K562 (cell line): ENCODE measurements at regions not wholly inside any gene's neighbourhood (a gene's known extent, or its start where the extent isn't known, plus 50 kb on each side); places are given as distances from the start of the nearest gene placed in this dataset.

Experiments
- HDAC3 ChIP-seq: fragments of 450-650 bp; IDR thresholded peaks from 2 replicates; pipeline ENCODE4 v1.6.1; 2018; ENCODE audit warnings: borderline replicate concordance, mild to moderate bottlenecking, moderate library complexity; ENCODE audit not compliant: partially characterized antibody
- ZBTB1 ChIP-seq: sonication (generic); formaldehyde crosslinking; IDR thresholded peaks from 2 replicates; pipeline ENCODE4 v1.8.1; 2023; ENCODE audit warnings: missing genetic modification reagents, low read depth, mild to moderate bottlenecking, borderline replicate concordance

DNA sequence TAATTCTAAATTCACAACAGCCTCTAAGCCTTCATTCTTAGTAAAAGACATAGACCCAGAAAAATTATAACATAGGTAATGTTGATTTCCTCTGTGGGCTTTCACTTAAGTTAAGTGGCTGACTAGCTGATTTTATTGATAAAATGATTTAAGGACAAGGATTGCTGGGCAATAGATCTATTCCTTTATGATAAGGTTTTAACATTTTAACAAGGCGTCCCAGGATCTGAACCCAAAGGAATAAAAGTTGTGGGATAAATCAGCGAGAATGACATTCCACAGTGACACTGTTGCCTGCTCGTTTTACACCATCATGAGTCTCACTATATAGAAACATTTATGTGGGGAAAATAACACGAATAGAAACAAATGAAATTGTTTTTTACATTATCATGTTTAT is 1151.0 kb downstream of the ZPLD1 start:
- TF ChIP-seq HDAC3 (no peak), ZBTB1 (CRISPR knock-in tag) (no peak)
